ENCODE measurements at regions not wholly inside any gene's neighbourhood (a gene's known extent, or its start where the extent isn't known, plus 50 kb on each side); places are given as distances from the start of the nearest gene placed in this dataset.

- Histone ChIP-seq H3K9me3 (ENCODE audit: control insufficient read depth, insufficient read depth, low read length) (no peaks in the 10 kb centered on the region), H3K4me1 (ENCODE audit: control insufficient read depth, insufficient read depth, low read length) (peaks cover 7% of the 10 kb centered on the region), H3K27ac (ENCODE audit: low read length) (no peak overlapping the region), H3K36me3 (ENCODE audit: control insufficient read depth, insufficient read depth, low read length) (no peaks in the 10 kb centered on the region), H3K27me3 (ENCODE audit: control insufficient read depth, insufficient read depth, low read length) (0 out of 2 replicates have a peak, but pooled peaks cover 2% of the 10 kb centered on the region), H3K4me3 (ENCODE audit: low read length) (no peak overlapping the region)
- no CpG with 5 or more reads among the region's 20 CpGs for WGBS (ENCODE audit: insufficient coverage, insufficient read length)
- no peak for DNase-seq (ENCODE audit: low read depth, low spot score)
These were observed 219.4 kb upstream of the CELF2 start for GRCh38 chr10:10798102-10798863.

- H3K9me3 ChIP-seq (ENCODE audit: control insufficient read depth, insufficient read depth, low read length): no peaks in the 10 kb centered on the region
- H3K4me3 ChIP-seq (ENCODE audit: low read length): no peak overlapping the region
- no peak overlapping the region for H3K27ac ChIP-seq (ENCODE audit: low read length)
- H3K27me3 ChIP-seq (ENCODE audit: control insufficient read depth, insufficient read depth, low read length): 0 out of 2 replicates have a peak, but pooled peaks cover 2% of the 10 kb centered on the region
- DNase-seq (ENCODE audit: low read depth, low spot score): no peak
- WGBS (ENCODE audit: insufficient coverage, insufficient read length): no CpG with 5 or more reads among the region's 7 CpGs
- no peaks in the 10 kb centered on the region for H3K36me3 ChIP-seq (ENCODE audit: control insufficient read depth, insufficient read depth, low read length)
- peaks cover 7% of the 10 kb centered on the region for H3K4me1 ChIP-seq (ENCODE audit: control insufficient read depth, insufficient read depth, low read length)
These were observed 218.8 kb upstream of the CELF2 start for GRCh38 chr10:10798864-10799192.

- no peak for DNase-seq (ENCODE audit: low read depth, low spot score)
- Histone ChIP-seq H3K4me3 (ENCODE audit: low read length) (no peak overlapping the region), H3K4me1 (ENCODE audit: control insufficient read depth, insufficient read depth, low read length) (peaks cover 5% of the 10 kb centered on the region), H3K27me3 (ENCODE audit: control insufficient read depth, insufficient read depth, low read length) (0 out of 2 replicates have a peak, but pooled peaks cover 2% of the 10 kb centered on the region), H3K9me3 (ENCODE audit: control insufficient read depth, insufficient read depth, low read length) (no peaks in the 10 kb centered on the region), H3K27ac (ENCODE audit: low read length) (no peak overlapping the region), H3K36me3 (ENCODE audit: control insufficient read depth, insufficient read depth, low read length) (no peaks in the 10 kb centered on the region)
- WGBS (ENCODE audit: insufficient coverage, insufficient read length): no CpG with 5 or more reads among the region's 3 CpGs
These were observed 216.7 kb upstream of the CELF2 start for GRCh38 chr10:10800961-10801360.

- no peak overlapping the region for H3K27ac ChIP-seq (ENCODE audit: low read length)
- no peak for DNase-seq (ENCODE audit: low read depth, low spot score)
- no peak overlapping the region for H3K4me3 ChIP-seq (ENCODE audit: low read length)
- WGBS (ENCODE audit: insufficient coverage, insufficient read length): no CpG with 5 or more reads among the region's 1 CpG
- no peaks in the 10 kb centered on the region for H3K27me3 ChIP-seq (ENCODE audit: control insufficient read depth, insufficient read depth, low read length)
- no peaks in the 10 kb centered on the region for H3K9me3 ChIP-seq (ENCODE audit: control insufficient read depth, insufficient read depth, low read length)
- no peaks in the 10 kb centered on the region for H3K36me3 ChIP-seq (ENCODE audit: control insufficient read depth, insufficient read depth, low read length)
- H3K4me1 ChIP-seq (ENCODE audit: control insufficient read depth, insufficient read depth, low read length): no peaks in the 10 kb centered on the region
These were observed 214.4 kb upstream of the CELF2 start for GRCh38 chr10:10803278-10803677.

- Histone ChIP-seq H3K4me1 (ENCODE audit: control insufficient read depth, insufficient read depth, low read length) (no peaks in the 10 kb centered on the region), H3K36me3 (ENCODE audit: control insufficient read depth, insufficient read depth, low read length) (no peaks in the 10 kb centered on the region), H3K27me3 (ENCODE audit: control insufficient read depth, insufficient read depth, low read length) (no peaks in the 10 kb centered on the region), H3K27ac (ENCODE audit: low read length) (no peak overlapping the region), H3K9me3 (ENCODE audit: control insufficient read depth, insufficient read depth, low read length) (no peaks in the 10 kb centered on the region), H3K4me3 (ENCODE audit: low read length) (no peak overlapping the region)
- no peak for DNase-seq (ENCODE audit: low read depth, low spot score)
These were observed 213.6 kb upstream of the CELF2 start for GRCh38 chr10:10804061-10804460.

GRCh38 chr10:10804998-10805740 lies 212.5 kb upstream of the CELF2 start:
- Histone ChIP-seq H3K4me3 (ENCODE audit: low read length) (no peak overlapping the region), H3K9me3 (ENCODE audit: control insufficient read depth, insufficient read depth, low read length) (no peaks in the 10 kb centered on the region), H3K36me3 (ENCODE audit: control insufficient read depth, insufficient read depth, low read length) (no peaks in the 10 kb centered on the region), H3K27me3 (ENCODE audit: control insufficient read depth, insufficient read depth, low read length) (no peaks in the 10 kb centered on the region), H3K4me1 (ENCODE audit: control insufficient read depth, insufficient read depth, low read length) (no peaks in the 10 kb centered on the region), H3K27ac (ENCODE audit: low read length) (no peak overlapping the region)
- no CpG with 5 or more reads among the region's 7 CpGs for WGBS (ENCODE audit: insufficient coverage, insufficient read length)
- no peak for DNase-seq (ENCODE audit: low read depth, low spot score)

- no peak for DNase-seq (ENCODE audit: low read depth, low spot score)
- WGBS (ENCODE audit: insufficient coverage, insufficient read length): no CpG with 5 or more reads among the region's 1 CpG
These were observed 210.6 kb upstream of the CELF2 start for GRCh38 chr10:10807106-10807505.

GRCh38 chr10:10811562-10811961 lies 206.1 kb upstream of the CELF2 start:
- H3K4me3 ChIP-seq (ENCODE audit: low read length): no peak overlapping the region
- WGBS (ENCODE audit: insufficient coverage, insufficient read length): no CpG with 5 or more reads among the region's 1 CpG
- no peak overlapping the region for H3K27ac ChIP-seq (ENCODE audit: low read length)

More at GRCh38 chr10:10807106-10807505, 210.6 kb upstream of the CELF2 start:
- Histone ChIP-seq H3K9me3 (ENCODE audit: control insufficient read depth, insufficient read depth, low read length) (no peaks in the 10 kb centered on the region), H3K27me3 (ENCODE audit: control insufficient read depth, insufficient read depth, low read length) (no peaks in the 10 kb centered on the region), H3K36me3 (ENCODE audit: control insufficient read depth, insufficient read depth, low read length) (no peaks in the 10 kb centered on the region), H3K4me1 (ENCODE audit: control insufficient read depth, insufficient read depth, low read length) (no peaks in the 10 kb centered on the region), H3K27ac (ENCODE audit: low read length) (no peak overlapping the region), H3K4me3 (ENCODE audit: low read length) (no peak overlapping the region)

GRCh38 chr10:10813656-10814055 lies 204.0 kb upstream of the CELF2 start:
- H3K4me3 ChIP-seq (ENCODE audit: low read length): no peak overlapping the region
- no peaks in the 10 kb centered on the region for H3K4me1 ChIP-seq (ENCODE audit: control insufficient read depth, insufficient read depth, low read length)
- H3K27ac ChIP-seq (ENCODE audit: low read length): no peak overlapping the region
- no peaks in the 10 kb centered on the region for H3K27me3 ChIP-seq (ENCODE audit: control insufficient read depth, insufficient read depth, low read length)
- no peaks in the 10 kb centered on the region for H3K9me3 ChIP-seq (ENCODE audit: control insufficient read depth, insufficient read depth, low read length)
- no peak for DNase-seq (ENCODE audit: low read depth, low spot score)
- H3K36me3 ChIP-seq (ENCODE audit: control insufficient read depth, insufficient read depth, low read length): no peaks in the 10 kb centered on the region
- no CpG with 5 or more reads among the region's 2 CpGs for WGBS (ENCODE audit: insufficient coverage, insufficient read length)

More at GRCh38 chr10:10811562-10811961, 206.1 kb upstream of the CELF2 start:
- Histone ChIP-seq H3K27me3 (ENCODE audit: control insufficient read depth, insufficient read depth, low read length) (no peaks in the 10 kb centered on the region), H3K4me1 (ENCODE audit: control insufficient read depth, insufficient read depth, low read length) (no peaks in the 10 kb centered on the region), H3K9me3 (ENCODE audit: control insufficient read depth, insufficient read depth, low read length) (no peaks in the 10 kb centered on the region), H3K36me3 (ENCODE audit: control insufficient read depth, insufficient read depth, low read length) (no peaks in the 10 kb centered on the region)
- no peak for DNase-seq (ENCODE audit: low read depth, low spot score)

- no peaks in the 10 kb centered on the region for H3K36me3 ChIP-seq (ENCODE audit: control insufficient read depth, insufficient read depth, low read length)
- WGBS (ENCODE audit: insufficient coverage, insufficient read length): no CpG with 5 or more reads among the region's 2 CpGs
- H3K9me3 ChIP-seq (ENCODE audit: control insufficient read depth, insufficient read depth, low read length): no peaks in the 10 kb centered on the region
- H3K4me1 ChIP-seq (ENCODE audit: control insufficient read depth, insufficient read depth, low read length): no peaks in the 10 kb centered on the region
- H3K4me3 ChIP-seq (ENCODE audit: low read length): no peak overlapping the region
- no peak for DNase-seq (ENCODE audit: low read depth, low spot score)
- H3K27me3 ChIP-seq (ENCODE audit: control insufficient read depth, insufficient read depth, low read length): no peaks in the 10 kb centered on the region
- no peak overlapping the region for H3K27ac ChIP-seq (ENCODE audit: low read length)
These were observed 203.6 kb upstream of the CELF2 start for GRCh38 chr10:10814069-10814468.

Data from iPS DF 6.9 (cell line).